HepG2 (cell line): ENCODE measurements at regions not wholly inside any gene's neighbourhood (a gene's known extent, or its start where the extent isn't known, plus 50 kb on each side); places are given as distances from the start of the nearest gene placed in this dataset.

Experiments
- ATAC-seq: fragments of 200-7000 bp; cut with Tn5 transposase; 3 replicates; pipeline ENCODE4 v1.9.1; 2020; ENCODE audit warnings: mild to moderate bottlenecking, moderate library complexity
- BruUV-seq: library from RNA; stranded (reverse); fragments of 400-500 nt; replicated peaks from 2 replicates; lab custom pipeline; 2021; lab: Mats Ljungman, UMichigan
- CTCF ChIA-PET: fragments of 300-600 bp; formaldehyde crosslinking; extraction: SDS; loops from one replicate; lab custom pipeline; 2021; ENCODE audit warnings: low total read pairs, inconsistent platforms, low intra/inter-chr PET ratio; lab: Yijun Ruan, JAX
- POLR2A ChIA-PET: fragments of 350-600 bp; sonication (Branson Sonifier 250); formaldehyde crosslinking; loops from one replicate; lab custom pipeline; 2020; ENCODE audit warnings: antibody characterized with exemption, inconsistent platforms; lab: Yijun Ruan, JAX
- DNase-seq: peaks from one replicate; pipeline ENCODE4 v3.0.0-alpha.2; 2015; ENCODE audit warnings: low spot score
- FAIRE-seq: peaks from 3 replicates; lab custom pipeline; 2011; peaks lifted over from hg19 to GRCh38; lab: Jason Lieb, UNC
- H2AFZ ChIP-seq: one replicate; pipeline ENCODE4 v1.6.1; 2011; ENCODE audit warnings: low read length, inconsistent platforms
- H3K27ac ChIP-seq: fragments of 300-600 bp; 3 replicates; pipeline ENCODE4 v1.8.0; 2011; ENCODE audit warnings: mixed run types, mild to moderate bottlenecking, mixed read lengths, low read length, inconsistent platforms; ENCODE audit not compliant: insufficient read depth; ENCODE audit errors: extremely low read length
- H3K27me3 ChIP-seq, 2 experiments: fragments of 200-600 bp in 1 of 2; 2 replicates in 1 of 2; 3 replicates in 1 of 2; pipeline versions ENCODE4 v1.6.0 to v1.8.0; 2011; ENCODE audit warnings: low read length in 2 of 2, mild to moderate bottlenecking in 2 of 2, moderate library complexity in 2 of 2, inconsistent platforms in 1 of 2; ENCODE audit not compliant: insufficient read depth in 2 of 2, control insufficient read depth in 1 of 2
- H3K36me3 ChIP-seq, 2 experiments: fragments of 200-600 bp in 1 of 2; replicated peaks in 1 of 2; 2 replicates in 1 of 2; 3 replicates in 1 of 2; pipeline versions ENCODE4 v1.5.1 to v1.8.0; 2011; ENCODE audit warnings: low read length in 2 of 2, inconsistent platforms in 1 of 2; ENCODE audit not compliant: insufficient read depth in 2 of 2, control insufficient read depth in 1 of 2
- H3K4me1 ChIP-seq: 2 replicates; pipeline ENCODE4 v1.5.1; 2012; ENCODE audit warnings: low read length, inconsistent platforms; ENCODE audit not compliant: insufficient read depth
- H3K4me2 ChIP-seq: 2 replicates; pipeline ENCODE4 v1.6.0; 2011; ENCODE audit warnings: low read depth, low read length, inconsistent platforms
- H3K4me3 ChIP-seq, 3 experiments: fragments of 200-600 bp in 1 of 3; sonication (generic), shearing (Covaris generic) in 1 of 3; replicated peaks in 1 of 3; 2 replicates each; pipeline ENCODE4 v1.5.1; 2011 to 2016; ENCODE audit warnings: low read length in 3 of 3, inconsistent platforms in 2 of 3, low read depth in 2 of 3, mild to moderate bottlenecking in 2 of 3, control low read depth in 1 of 3, mixed read lengths in 1 of 3; ENCODE audit not compliant: insufficient read depth in 1 of 3
- H3K79me2 ChIP-seq: one replicate; pipeline ENCODE4 v1.6.1; 2011; ENCODE audit warnings: low read length, inconsistent platforms; ENCODE audit not compliant: insufficient read depth
- H3K9ac ChIP-seq: 2 replicates; pipeline ENCODE4 v1.6.0; 2011; ENCODE audit warnings: mild to moderate bottlenecking, low read depth, low read length, inconsistent platforms; ENCODE audit not compliant: insufficient read depth
- H3K9me3 ChIP-seq: 2 replicates; pipeline ENCODE4 v1.5.1; 2012; ENCODE audit warnings: mild to moderate bottlenecking, low read length
- H4K20me1 ChIP-seq: 2 replicates; pipeline ENCODE4 v1.6.0; 2011; ENCODE audit warnings: inconsistent platforms, mild to moderate bottlenecking, low read length, moderate library complexity; ENCODE audit not compliant: insufficient read depth
- CAMTA2 ChIP-seq: sonication (generic); formaldehyde crosslinking; IDR thresholded peaks from 2 replicates; pipeline ENCODE4 v1.4.0; 2020; ENCODE audit warnings: mild to moderate bottlenecking, missing genetic modification reagents, borderline replicate concordance
- DBP ChIP-seq: sonication (generic); formaldehyde crosslinking; IDR thresholded peaks from 2 replicates; pipeline ENCODE4 v1.4.0; 2020; ENCODE audit warnings: missing genetic modification reagents; ENCODE audit errors: not compliant biosample characterization
- DNMT1 ChIP-seq: sonication (generic); formaldehyde crosslinking; IDR thresholded peaks from 2 replicates; pipeline ENCODE4 v1.5.1; 2020; ENCODE audit warnings: mild to moderate bottlenecking, missing genetic modification reagents
- E2F1 ChIP-seq: sonication (generic); formaldehyde crosslinking; IDR thresholded peaks from 2 replicates; pipeline ENCODE4 v1.5.0; 2020; ENCODE audit warnings: missing genetic modification reagents
- HMGXB4 ChIP-seq, 2 experiments: sonication (generic) in 1 of 2; formaldehyde crosslinking in 1 of 2; IDR thresholded peaks; 2 replicates each; pipeline versions ENCODE4 v1.4.0 to v1.6.1; 2018 to 2020; ENCODE audit warnings: missing genetic modification reagents in 2 of 2, borderline replicate concordance in 1 of 2, low read depth in 1 of 2, mild to moderate bottlenecking in 1 of 2, missing biosample characterization in 1 of 2
- JUN ChIP-seq: sonication (generic); formaldehyde crosslinking; IDR thresholded peaks from 2 replicates; pipeline ENCODE4 v1.4.0; 2020; ENCODE audit warnings: mild to moderate bottlenecking, missing genetic modification reagents
- KLF12 ChIP-seq: sonication (generic); formaldehyde crosslinking; IDR thresholded peaks from 2 replicates; pipeline ENCODE4 v1.4.0; 2020; ENCODE audit warnings: missing genetic modification reagents, borderline replicate concordance
- NFYB ChIP-seq: sonication (generic); formaldehyde crosslinking; IDR thresholded peaks from 2 replicates; pipeline ENCODE4 v1.4.0; 2020; ENCODE audit warnings: missing genetic modification reagents
- NR0B2 ChIP-seq: sonication (generic); formaldehyde crosslinking; IDR thresholded peaks from 2 replicates; pipeline ENCODE4 v1.4.0; 2020; ENCODE audit warnings: mild to moderate bottlenecking, missing genetic modification reagents
- PCBP1 ChIP-seq: fragments of 200-400 bp; formaldehyde crosslinking; IDR thresholded peaks from 2 replicates; pipeline ENCODE4 v1.6.1; 2017; ENCODE audit warnings: mild to moderate bottlenecking, low read depth, low read length, borderline replicate concordance
- TCF7L2 ChIP-seq: IDR thresholded peaks from 2 replicates; pipeline ENCODE4 v1.6.1; 2011; ENCODE audit warnings: mild to moderate bottlenecking, low read depth, low read length, moderate library complexity
- ZNF234 ChIP-seq: sonication (generic); formaldehyde crosslinking; conservative IDR thresholded peaks from 2 replicates; pipeline ENCODE4 v1.5.1; 2020; ENCODE audit warnings: mild to moderate bottlenecking, missing genetic modification reagents
- ZNF296 ChIP-seq: sonication (generic); formaldehyde crosslinking; conservative IDR thresholded peaks from 2 replicates; pipeline ENCODE4 v1.5.0; 2020; ENCODE audit warnings: mild to moderate bottlenecking, missing genetic modification reagents
- ZNF792 ChIP-seq: IDR thresholded peaks from 2 replicates; pipeline ENCODE4 v1.6.1; 2016
- WGBS: methylation state at CpG from one replicate; pipeline ENCODE4 v1.1.6; 2017; ENCODE audit warnings: low lambda C conversion rate; 5-methylcytosine and 5-hydroxymethylcytosine counted together
- in situ Hi-C: cut with HindIII; loops from 2 replicates; pipeline ENCODE4 v1.10.0; 2017; ENCODE audit warnings: low pct_unique_long_range_greater_than_20kb; ENCODE audit not compliant: extremely low pct_ligation_motif_present
- intact Hi-C: fragments of 100-400 bp; cut with micrococcal nuclease; formaldehyde crosslinking; loops from one replicate; pipeline ENCODE4 v1.10.0; 2022; ENCODE audit not compliant: unreplicated experiment

GRCh38 chr10:78109210-78109609, 75.5 kb downstream of the RPS24 start:
- H4K20me1 ChIP-seq: no peaks in the 10 kb centered on the region
- H3K27ac ChIP-seq: no peak overlapping the region
- in situ Hi-C loops: no loop called here
- no peak overlapping the region for H2AFZ ChIP-seq
- H3K4me3 ChIP-seq: no peak overlapping the region
- TF ChIP-seq JUN (CRISPR knock-in tag) (no peak), HMGXB4 (CRISPR knock-in tag; IDR thresholded peaks at IDR 0.05; ENCODE audit: borderline replicate concordance in 1 of 2, low read depth in 1 of 2) (no peak), ZNF792 (CRISPR knock-in tag) (no peak), NR0B2 (no peak), E2F1 (CRISPR knock-in tag) (no peak), NFYB (CRISPR knock-in tag) (no peak), ZNF296 (CRISPR knock-in tag) (no peak), TCF7L2 (no peak), PCBP1 (no peak), KLF12 (no peak), DBP (CRISPR knock-in tag) (no peak), ZNF234 (CRISPR knock-in tag) (no peak), CAMTA2 (CRISPR knock-in tag) (no peak), DNMT1 (CRISPR knock-in tag) (no peak)
- H3K79me2 ChIP-seq: no peaks in the 10 kb centered on the region
- intact Hi-C loops: no loop called here
- no peak overlapping the region for H3K9ac ChIP-seq
- BruUV-seq: no TSS peak
- no peak for FAIRE-seq
- H3K4me1 ChIP-seq: no peaks in the 10 kb centered on the region
- H3K4me2 ChIP-seq: no peak overlapping the region
- WGBS: 5% methylated on average over 2 of the region's 2 CpGs
- POLR2A ChIA-PET: no interaction called here
- no peaks in the 10 kb centered on the region for H3K9me3 ChIP-seq
- no peaks in the 10 kb centered on the region for H3K36me3 ChIP-seq
- DNase-seq: no peak
- H3K27me3 ChIP-seq: peaks cover 2 to 9% of the 10 kb centered on the region in 2 experiments; a peak in 2 of 5 replicates
- ATAC-seq: peak; percentile 35; the same call in 1 of the 3 replicates
- CTCF ChIA-PET: no interaction called here
